ENCODE measurements at regions not wholly inside any gene's neighbourhood (a gene's known extent, or its start where the extent isn't known, plus 50 kb on each side); places are given as distances from the start of the nearest gene placed in this dataset.

GRCh38 chr4:24666816-24667477 is 82.6 kb upstream of the DHX15 start:
- no peak for DNase-seq

- DNase-seq: peak; percentile 11
Observed at GRCh38 chr4:24668956-24669355, 84.6 kb upstream of the DHX15 start.

- no peak for DNase-seq
Observed at GRCh38 chr4:24669751-24670150, 85.4 kb upstream of the DHX15 start.

GRCh38 chr4:24671849-24672248 is 87.5 kb upstream of the DHX15 start:
- DNase-seq: no peak

GRCh38 chr4:24672880-24673279 is 88.5 kb upstream of the DHX15 start:
- DNase-seq: no peak

GRCh38 chr4:24674279-24674678 is 89.9 kb upstream of the DHX15 start:
- DNase-seq: no peak

- DNase-seq: no peak
Observed at GRCh38 chr4:24675721-24676389, 91.5 kb upstream of the DHX15 start.

- no peak for DNase-seq
Observed at GRCh38 chr4:24677909-24678308, 93.6 kb upstream of the DHX15 start.

GRCh38 chr4:24680746-24681448 is 96.5 kb upstream of the DHX15 start:
- DNase-seq: no peak

- no peak for DNase-seq
Observed at GRCh38 chr4:24683116-24683515, 98.8 kb upstream of the DHX15 start.

GRCh38 chr4:24686866-24687692 is 102.7 kb upstream of the DHX15 start:
- DNase-seq: no peak

GRCh38 chr4:24688453-24688852 is 104.1 kb upstream of the DHX15 start:
- DNase-seq: no peak

GRCh38 chr4:24689212-24689611 is 104.9 kb upstream of the DHX15 start:
- no peak for DNase-seq

GRCh38 chr4:24690436-24690835 is 104.9 kb upstream of the SOD3 start:
- DNase-seq: no peak

GRCh38 chr4:24693636-24694035 is 101.7 kb upstream of the SOD3 start:
- DNase-seq: no peak

- DNase-seq: no peak
Observed at GRCh38 chr4:24700118-24700517, 95.3 kb upstream of the SOD3 start.

- DNase-seq: no peak
Observed at GRCh38 chr4:24701683-24702082, 93.7 kb upstream of the SOD3 start.

- DNase-seq: no peak
Observed at GRCh38 chr4:24702281-24702680, 93.1 kb upstream of the SOD3 start.

- DNase-seq: no peak
Observed at GRCh38 chr4:24703298-24703697, 92.1 kb upstream of the SOD3 start.

- DNase-seq: no peak
Observed at GRCh38 chr4:24704149-24704548, 91.2 kb upstream of the SOD3 start.

- no peak for DNase-seq
Observed at GRCh38 chr4:24705016-24705753, 90.2 kb upstream of the SOD3 start.

- DNase-seq: no peak
Observed at GRCh38 chr4:24713604-24714003, 81.8 kb upstream of the SOD3 start.

GRCh38 chr4:24719615-24720014 is 75.8 kb upstream of the SOD3 start:
- no peak for DNase-seq
